ENCODE measurements at regions not wholly inside any gene's neighbourhood (a gene's known extent, or its start where the extent isn't known, plus 50 kb on each side); places are given as distances from the start of the nearest gene placed in this dataset.

GRCh38 chr22:46054091-46055073 is 77.4 kb upstream of the WNT7B start:
- DNase-seq = no peak

- no peak for DNase-seq
These were observed 78.4 kb upstream of the WNT7B start for GRCh38 chr22:46055181-46055875.

GRCh38 chr22:46055911-46056545 is 79.1 kb upstream of the WNT7B start:
- DNase-seq = no peak

GRCh38 chr22:46056546-46057245 is 79.7 kb upstream of the WNT7B start:
- DNase-seq = no peak

- no peak for DNase-seq
These were observed 80.5 kb upstream of the WNT7B start for GRCh38 chr22:46057246-46058090.

GRCh38 chr22:46058091-46058420 is 81.1 kb upstream of the WNT7B start:
- peak; percentile 61 for DNase-seq

GRCh38 chr22:46058591-46059519 is 81.9 kb upstream of the WNT7B start:
- DNase-seq = no peak

GRCh38 chr22:46060292-46061123 is 83.5 kb upstream of the WNT7B start:
- no peak for DNase-seq

- DNase-seq = no peak
These were observed 84.2 kb upstream of the WNT7B start for GRCh38 chr22:46061124-46061500.

GRCh38 chr22:46061501-46062231 is 84.7 kb upstream of the WNT7B start:
- DNase-seq = no peak

GRCh38 chr22:46062232-46062615 is 85.3 kb upstream of the WNT7B start:
- DNase-seq = no peak

GRCh38 chr22:46062971-46063631 is 86.1 kb upstream of the WNT7B start:
- DNase-seq = no peak

GRCh38 chr22:46063846-46064227 is 86.5 kb upstream of the PPARA start:
- DNase-seq = no peak

- no peak for DNase-seq
These were observed 85.9 kb upstream of the PPARA start for GRCh38 chr22:46064228-46064965.

GRCh38 chr22:46064966-46065666 is 85.2 kb upstream of the PPARA start:
- no peak for DNase-seq

GRCh38 chr22:46065691-46066454 is 84.5 kb upstream of the PPARA start:
- no peak for DNase-seq

GRCh38 chr22:46066691-46067090 is 83.6 kb upstream of the PPARA start:
- no peak for DNase-seq
